HCT116 (cell line): ENCODE measurements at regions not wholly inside any gene's neighbourhood (a gene's known extent, or its start where the extent isn't known, plus 50 kb on each side); places are given as distances from the start of the nearest gene placed in this dataset.

Experiments
- ATAC-seq: fragments of 200-7000 bp; cut with Tn5 transposase; 2 replicates; pipeline ENCODE4 v1.9.1; 2020; ENCODE audit warnings: mild to moderate bottlenecking, moderate library complexity
- BruUV-seq: library from RNA; stranded (reverse); fragments of 400-500 nt; replicated peaks from 2 replicates; lab custom pipeline; 2021; lab: Mats Ljungman, UMichigan
- CTCF ChIA-PET: fragments of 300-600 bp; sonication (Branson Sonifier 250); formaldehyde crosslinking; loops from one replicate; lab custom pipeline; 2021; ENCODE audit warnings: antibody characterized with exemption; lab: Charles Lee
- POLR2A ChIA-PET: fragments of 300-600, 350-600 bp; sonication (Branson Sonifier 250); formaldehyde crosslinking; loops from one replicate; lab custom pipeline; 2021; ENCODE audit warnings: antibody characterized with exemption; lab: Charles Lee
- RAD21 ChIA-PET, 2 experiments: fragments of 300-600 bp; sonication (Branson Sonifier 250); formaldehyde crosslinking; loops; one replicate each; lab custom pipeline; 2023; ENCODE audit warnings: low total read pairs in 2 of 2; ENCODE audit not compliant: uncharacterized antibody in 2 of 2, unreplicated experiment in 2 of 2, low non-redundant PET in 1 of 2; lab: Charles Lee
- DNase-seq: peaks from one replicate; pipeline ENCODE4 v3.0.0-alpha.2; 2010; ENCODE audit warnings: low read depth, low spot score
- H2AFZ ChIP-seq: fragments of 200-600 bp; shearing (Covaris generic), sonication (generic); 2 replicates; pipeline ENCODE4 v1.6.1; 2017; ENCODE audit warnings: low read depth, mixed run types, mixed read lengths, antibody characterized with exemption, low read length; ENCODE audit not compliant: poor library complexity, severe bottlenecking
- H3K27ac ChIP-seq: 2 replicates; pipeline ENCODE4 v1.5.1; 2012; ENCODE audit warnings: low read depth, low read length
- H3K27me3 ChIP-seq: fragments of 200-600 bp; sonication (generic); 2 replicates; pipeline ENCODE4 v1.6.1; 2016; ENCODE audit warnings: mixed run types, low read length, mixed read lengths; ENCODE audit not compliant: insufficient read depth
- H3K36me3 ChIP-seq, 2 experiments: fragments of 200-500 bp in 1 of 2; fragments of 200-600 bp in 1 of 2; sonication (Bioruptor generic) in 1 of 2; sonication (generic) in 1 of 2; 2 replicates each; pipeline versions ENCODE4 v1.5.1 to v1.6.1; 2014 to 2016; ENCODE audit warnings: low read length in 2 of 2, inconsistent platforms in 1 of 2, mixed read lengths in 1 of 2, mixed run types in 1 of 2; ENCODE audit not compliant: insufficient read depth in 2 of 2, control insufficient read depth in 1 of 2
- H3K4me1 ChIP-seq, 2 experiments: fragments of 200-600 bp in 1 of 2; sonication (generic) in 1 of 2; 2 replicates each; pipeline versions ENCODE4 v1.5.1 to v1.6.1; 2012 to 2017; ENCODE audit warnings: low read length in 2 of 2, inconsistent platforms in 1 of 2, mild to moderate bottlenecking in 1 of 2, mixed read lengths in 1 of 2, mixed run types in 1 of 2, moderate library complexity in 1 of 2; ENCODE audit not compliant: insufficient read depth in 2 of 2, control insufficient read depth in 1 of 2
- H3K4me2 ChIP-seq: fragments of 200-600 bp; sonication (generic); 2 replicates; pipeline ENCODE4 v1.6.1; 2017; ENCODE audit warnings: mixed run types, low read length, mixed read lengths
- H3K4me3 ChIP-seq, 2 experiments: fragments of 200-600 bp in 1 of 2; sonication (generic) in 1 of 2; replicated peaks in 1 of 2; 2 replicates each; pipeline ENCODE4 v1.5.1; 2011 to 2016; ENCODE audit warnings: low read length in 2 of 2, control low read depth in 1 of 2, low read depth in 1 of 2, mild to moderate bottlenecking in 1 of 2, mixed read lengths in 1 of 2, mixed run types in 1 of 2
- H3K79me2 ChIP-seq: fragments of 200-600 bp; sonication (generic); 2 replicates; pipeline ENCODE4 v1.6.1; 2017; ENCODE audit warnings: mild to moderate bottlenecking, mixed run types, low read length, moderate library complexity, mixed read lengths; ENCODE audit not compliant: insufficient read depth
- H3K9ac ChIP-seq: fragments of 200-600 bp; sonication (generic); 2 replicates; pipeline ENCODE4 v1.6.1; 2016; ENCODE audit warnings: low read length, mixed read lengths
- H3K9me2 ChIP-seq: fragments of 200-600 bp; sonication (generic), shearing (Covaris generic); 2 replicates; pipeline ENCODE4 v1.6.1; 2017; ENCODE audit warnings: mixed run types, mild to moderate bottlenecking, moderate library complexity; ENCODE audit not compliant: insufficient read depth
- H3K9me3 ChIP-seq, 2 experiments: fragments of 200-500 bp in 1 of 2; fragments of 200-600 bp in 1 of 2; sonication (Bioruptor generic) in 1 of 2; sonication (generic) in 1 of 2; 2 replicates each; pipeline ENCODE4 v1.6.1; 2014 to 2017; ENCODE audit warnings: low read length in 2 of 2, mixed read lengths in 2 of 2, inconsistent platforms in 1 of 2, low read depth in 1 of 2, mild to moderate bottlenecking in 1 of 2, mixed run types in 1 of 2, moderate library complexity in 1 of 2; ENCODE audit not compliant: control insufficient read depth in 1 of 2, insufficient read depth in 1 of 2
- H4K20me1 ChIP-seq: fragments of 200-600 bp; sonication (generic), shearing (Covaris generic); 2 replicates; pipeline ENCODE4 v1.6.1; 2017; ENCODE audit warnings: mixed run types, mild to moderate bottlenecking, moderate library complexity; ENCODE audit not compliant: insufficient read depth
- CBX3 ChIP-seq: IDR thresholded peaks from 2 replicates; pipeline ENCODE4 v1.6.1; 2012; ENCODE audit warnings: low read depth
- CEBPB ChIP-seq: IDR thresholded peaks from 2 replicates; pipeline ENCODE4 v1.6.1; 2012; ENCODE audit warnings: low read depth
- ELF1 ChIP-seq: IDR thresholded peaks from 2 replicates; pipeline ENCODE4 v1.6.1; 2012; ENCODE audit warnings: low read depth, borderline replicate concordance
- EZH2 ChIP-seq: fragments of 200-600 bp; sonication (generic); IDR thresholded peaks from 2 replicates; pipeline ENCODE4 v1.6.1; 2017; ENCODE audit warnings: antibody characterized with exemption, mixed run types
- EZH2phosphoT487 ChIP-seq: fragments of 200-600 bp; IDR thresholded peaks from 2 replicates; pipeline ENCODE4 v1.6.1; 2018; ENCODE audit warnings: antibody characterized with exemption, borderline replicate concordance
- FOSL1 ChIP-seq: IDR thresholded peaks from 2 replicates; pipeline ENCODE4 v1.6.1; 2012; ENCODE audit warnings: low read depth
- POLR2A ChIP-seq: IDR thresholded peaks from 2 replicates; pipeline ENCODE4 v1.7.0; 2011; ENCODE audit warnings: borderline replicate concordance; ENCODE audit not compliant: insufficient read depth, insufficient read length; ENCODE audit errors: extremely low read depth
- POLR2AphosphoS5 ChIP-seq: IDR thresholded peaks from 2 replicates; pipeline ENCODE4 v1.6.1; 2011; ENCODE audit warnings: mild to moderate bottlenecking, low read depth, low read length, moderate library complexity
- RAD21 ChIP-seq: IDR thresholded peaks from 2 replicates; pipeline ENCODE4 v1.6.1; 2012; ENCODE audit warnings: low read depth, mild to moderate bottlenecking
- SIN3A ChIP-seq: IDR thresholded peaks from 2 replicates; pipeline ENCODE4 v1.6.1; 2012; ENCODE audit warnings: low read depth
- SP1 ChIP-seq: IDR thresholded peaks from 2 replicates; pipeline ENCODE4 v1.6.1; 2012; ENCODE audit warnings: low read depth
- TCF7L2 ChIP-seq: IDR thresholded peaks from 2 replicates; pipeline ENCODE4 v1.7.0; 2011; ENCODE audit warnings: borderline replicate concordance, inconsistent platforms; ENCODE audit not compliant: insufficient read depth, insufficient read length; ENCODE audit errors: extremely low read depth
- intact Hi-C: fragments of 100-400 bp; cut with micrococcal nuclease; formaldehyde crosslinking; loops from 2 replicates; pipeline ENCODE4 v1.10.0; 2022
- TF ChIP-seq, protein P1 (sequence below): IDR thresholded peaks from 2 replicates; pipeline ENCODE4 v1.6.1; 2012; ENCODE audit warnings: low read depth
- TF ChIP-seq, protein P2 (sequence below), 3 experiments: fragments of 200-600 bp in 1 of 3; sonication (generic) in 1 of 3; IDR thresholded peaks in 2 of 3; conservative IDR thresholded peaks in 1 of 3; 2 replicates each; pipeline ENCODE4 v1.5.1; 2012 to 2017; ENCODE audit warnings: low read depth in 2 of 3, low read length in 2 of 3, antibody characterized with exemption in 1 of 3, borderline replicate concordance in 1 of 3, control low read depth in 1 of 3, mild to moderate bottlenecking in 1 of 3, mixed read lengths in 1 of 3, mixed run types in 1 of 3, moderate library complexity in 1 of 3; ENCODE audit not compliant: insufficient read depth in 1 of 3
- TF ChIP-seq, protein P3 (sequence below): IDR thresholded peaks from 2 replicates; pipeline ENCODE4 v1.6.1; 2011; ENCODE audit warnings: mild to moderate bottlenecking, low read length, moderate library complexity; ENCODE audit not compliant: insufficient replicate concordance; ENCODE audit errors: extremely low read depth
- TF ChIP-seq, protein P4 (sequence below): IDR thresholded peaks from 2 replicates; pipeline ENCODE4 v1.6.1; 2012

DNA sequence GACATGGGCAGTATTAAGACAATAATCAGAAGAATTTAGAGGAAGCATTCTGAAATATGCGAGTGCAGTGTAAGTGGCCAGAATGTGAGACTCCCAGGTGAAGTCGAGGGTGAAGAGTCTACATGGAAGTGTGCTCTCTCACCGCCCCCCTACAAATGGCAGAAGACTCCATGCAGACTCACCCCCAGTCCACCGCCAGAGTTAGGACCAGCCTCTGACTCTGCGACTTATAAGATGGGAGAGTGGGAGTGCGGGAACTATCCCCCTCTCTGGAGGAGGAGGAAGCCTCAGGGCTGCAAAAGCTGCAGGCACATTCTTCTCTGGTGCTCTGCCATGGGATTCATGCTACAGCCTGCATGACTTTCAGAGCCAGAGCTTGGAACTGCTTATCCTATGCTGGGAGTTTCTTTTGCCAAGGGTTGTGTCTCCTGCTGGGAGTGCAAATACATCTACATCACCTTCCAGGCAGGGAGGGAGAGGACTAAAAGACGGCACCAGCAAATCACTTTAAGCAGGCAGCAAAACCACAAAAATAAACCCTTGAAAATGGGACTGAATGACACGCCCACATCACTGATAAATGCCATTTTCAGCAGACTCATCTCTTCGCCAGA, 206.7 kb upstream of the SULF2 start:
- H2AFZ ChIP-seq: no peak overlapping the region
- CTCF ChIA-PET: no interaction called here
- BruUV-seq: no TSS peak

More for the DNA sequence above, 206.7 kb upstream of the SULF2 start:
- Histone ChIP-seq H3K9ac (no peak overlapping the region), H3K36me3 (no peaks in the 10 kb centered on the region), H3K9me3 (peaks cover 0 to 6% of the 10 kb centered on the region in 2 experiments; a peak in 1 of 4 replicates), H4K20me1 (no peaks in the 10 kb centered on the region), H3K4me1 (peaks cover 0 to 7% of the 10 kb centered on the region in 2 experiments; a peak in 1 of 4 replicates)
- RAD21 ChIA-PET: no interaction called here
- DNase-seq: no peak
- no peak for TF ChIP-seq CEBPB
- TF ChIP-seq FOSL1: no peak
- no peak for TF ChIP-seq EZH2phosphoT487
- TF ChIP-seq SIN3A: no peak
- TF ChIP-seq, protein P1, sequence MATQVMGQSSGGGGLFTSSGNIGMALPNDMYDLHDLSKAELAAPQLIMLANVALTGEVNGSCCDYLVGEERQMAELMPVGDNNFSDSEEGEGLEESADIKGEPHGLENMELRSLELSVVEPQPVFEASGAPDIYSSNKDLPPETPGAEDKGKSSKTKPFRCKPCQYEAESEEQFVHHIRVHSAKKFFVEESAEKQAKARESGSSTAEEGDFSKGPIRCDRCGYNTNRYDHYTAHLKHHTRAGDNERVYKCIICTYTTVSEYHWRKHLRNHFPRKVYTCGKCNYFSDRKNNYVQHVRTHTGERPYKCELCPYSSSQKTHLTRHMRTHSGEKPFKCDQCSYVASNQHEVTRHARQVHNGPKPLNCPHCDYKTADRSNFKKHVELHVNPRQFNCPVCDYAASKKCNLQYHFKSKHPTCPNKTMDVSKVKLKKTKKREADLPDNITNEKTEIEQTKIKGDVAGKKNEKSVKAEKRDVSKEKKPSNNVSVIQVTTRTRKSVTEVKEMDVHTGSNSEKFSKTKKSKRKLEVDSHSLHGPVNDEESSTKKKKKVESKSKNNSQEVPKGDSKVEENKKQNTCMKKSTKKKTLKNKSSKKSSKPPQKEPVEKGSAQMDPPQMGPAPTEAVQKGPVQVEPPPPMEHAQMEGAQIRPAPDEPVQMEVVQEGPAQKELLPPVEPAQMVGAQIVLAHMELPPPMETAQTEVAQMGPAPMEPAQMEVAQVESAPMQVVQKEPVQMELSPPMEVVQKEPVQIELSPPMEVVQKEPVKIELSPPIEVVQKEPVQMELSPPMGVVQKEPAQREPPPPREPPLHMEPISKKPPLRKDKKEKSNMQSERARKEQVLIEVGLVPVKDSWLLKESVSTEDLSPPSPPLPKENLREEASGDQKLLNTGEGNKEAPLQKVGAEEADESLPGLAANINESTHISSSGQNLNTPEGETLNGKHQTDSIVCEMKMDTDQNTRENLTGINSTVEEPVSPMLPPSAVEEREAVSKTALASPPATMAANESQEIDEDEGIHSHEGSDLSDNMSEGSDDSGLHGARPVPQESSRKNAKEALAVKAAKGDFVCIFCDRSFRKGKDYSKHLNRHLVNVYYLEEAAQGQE: no peak
- TF ChIP-seq, protein P2, sequence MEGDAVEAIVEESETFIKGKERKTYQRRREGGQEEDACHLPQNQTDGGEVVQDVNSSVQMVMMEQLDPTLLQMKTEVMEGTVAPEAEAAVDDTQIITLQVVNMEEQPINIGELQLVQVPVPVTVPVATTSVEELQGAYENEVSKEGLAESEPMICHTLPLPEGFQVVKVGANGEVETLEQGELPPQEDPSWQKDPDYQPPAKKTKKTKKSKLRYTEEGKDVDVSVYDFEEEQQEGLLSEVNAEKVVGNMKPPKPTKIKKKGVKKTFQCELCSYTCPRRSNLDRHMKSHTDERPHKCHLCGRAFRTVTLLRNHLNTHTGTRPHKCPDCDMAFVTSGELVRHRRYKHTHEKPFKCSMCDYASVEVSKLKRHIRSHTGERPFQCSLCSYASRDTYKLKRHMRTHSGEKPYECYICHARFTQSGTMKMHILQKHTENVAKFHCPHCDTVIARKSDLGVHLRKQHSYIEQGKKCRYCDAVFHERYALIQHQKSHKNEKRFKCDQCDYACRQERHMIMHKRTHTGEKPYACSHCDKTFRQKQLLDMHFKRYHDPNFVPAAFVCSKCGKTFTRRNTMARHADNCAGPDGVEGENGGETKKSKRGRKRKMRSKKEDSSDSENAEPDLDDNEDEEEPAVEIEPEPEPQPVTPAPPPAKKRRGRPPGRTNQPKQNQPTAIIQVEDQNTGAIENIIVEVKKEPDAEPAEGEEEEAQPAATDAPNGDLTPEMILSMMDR (IDR thresholded peaks at IDR 0.05 in 2 of 3, conservative IDR thresholded peaks at IDR 0.05 in 1 of 3; ENCODE audit: borderline replicate concordance in 1 of 3, insufficient read depth in 1 of 3, low read depth in 2 of 3, low read length in 2 of 3): no peak
- TF ChIP-seq CBX3: no peak
- no peak for TF ChIP-seq ELF1
- no peak for TF ChIP-seq POLR2A
- no peak for TF ChIP-seq POLR2AphosphoS5
- TF ChIP-seq SP1: no peak
- TF ChIP-seq, protein P3, sequence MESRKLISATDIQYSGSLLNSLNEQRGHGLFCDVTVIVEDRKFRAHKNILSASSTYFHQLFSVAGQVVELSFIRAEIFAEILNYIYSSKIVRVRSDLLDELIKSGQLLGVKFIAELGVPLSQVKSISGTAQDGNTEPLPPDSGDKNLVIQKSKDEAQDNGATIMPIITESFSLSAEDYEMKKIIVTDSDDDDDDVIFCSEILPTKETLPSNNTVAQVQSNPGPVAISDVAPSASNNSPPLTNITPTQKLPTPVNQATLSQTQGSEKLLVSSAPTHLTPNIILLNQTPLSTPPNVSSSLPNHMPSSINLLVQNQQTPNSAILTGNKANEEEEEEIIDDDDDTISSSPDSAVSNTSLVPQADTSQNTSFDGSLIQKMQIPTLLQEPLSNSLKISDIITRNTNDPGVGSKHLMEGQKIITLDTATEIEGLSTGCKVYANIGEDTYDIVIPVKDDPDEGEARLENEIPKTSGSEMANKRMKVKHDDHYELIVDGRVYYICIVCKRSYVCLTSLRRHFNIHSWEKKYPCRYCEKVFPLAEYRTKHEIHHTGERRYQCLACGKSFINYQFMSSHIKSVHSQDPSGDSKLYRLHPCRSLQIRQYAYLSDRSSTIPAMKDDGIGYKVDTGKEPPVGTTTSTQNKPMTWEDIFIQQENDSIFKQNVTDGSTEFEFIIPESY: no peak
- TF ChIP-seq, protein P4, sequence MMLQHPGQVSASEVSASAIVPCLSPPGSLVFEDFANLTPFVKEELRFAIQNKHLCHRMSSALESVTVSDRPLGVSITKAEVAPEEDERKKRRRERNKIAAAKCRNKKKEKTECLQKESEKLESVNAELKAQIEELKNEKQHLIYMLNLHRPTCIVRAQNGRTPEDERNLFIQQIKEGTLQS: no peak
- no peak for TF ChIP-seq EZH2
- TF ChIP-seq RAD21: no peak
- no peak for TF ChIP-seq TCF7L2
- TF ChIP-seq, all 23 proteins: peak for 0
- Histone ChIP-seq H3K4me2 (no peak overlapping the region), H3K79me2 (no peaks in the 10 kb centered on the region), H3K9me2 (no peaks in the 10 kb centered on the region), H3K4me3 (no peak overlapping the region), H3K27me3 (no peaks in the 10 kb centered on the region), H3K27ac (no peak overlapping the region)
- intact Hi-C loops: no loop called here
- POLR2A ChIA-PET: interaction anchor here (0.6 kb wide), 1 partner anchor 48 kb away, joined by 4 read pairs; no protein-coding TSS in a partner anchor
- no peak for ATAC-seq
